Activated CD4-positive, alpha-beta T cell treated with anti-CD3 and anti-CD28 coated beads for 1 hour (primary cell): ENCODE measurements at regions not wholly inside any gene's neighbourhood (a gene's known extent, or its start where the extent isn't known, plus 50 kb on each side); places are given as distances from the start of the nearest gene placed in this dataset.

Source experiments
- DNase-seq: peaks from one replicate; pipeline ENCODE4 v3.0.0-alpha.2; 2020

DNA sequence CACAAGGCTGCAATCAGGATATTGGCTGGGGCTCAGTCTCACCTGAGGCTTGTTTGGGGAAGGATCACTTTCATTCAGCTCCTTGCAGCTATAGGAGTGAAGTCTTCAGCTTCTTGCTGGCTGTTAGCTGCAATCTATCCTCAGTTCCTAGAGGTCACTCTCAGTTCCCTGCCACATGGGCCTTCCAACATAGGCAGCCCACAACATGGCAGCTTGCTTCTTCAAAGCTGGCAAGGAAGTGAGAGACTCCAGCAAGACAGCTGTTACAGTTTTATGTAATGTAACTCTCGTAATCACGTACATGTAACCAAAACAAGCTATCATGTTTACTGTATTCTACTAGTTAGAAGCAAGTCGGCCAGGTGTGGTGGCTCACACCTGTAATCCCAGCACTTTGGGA, 226.9 kb downstream of the CDC5L start:
- no peak for DNase-seq

DNA sequence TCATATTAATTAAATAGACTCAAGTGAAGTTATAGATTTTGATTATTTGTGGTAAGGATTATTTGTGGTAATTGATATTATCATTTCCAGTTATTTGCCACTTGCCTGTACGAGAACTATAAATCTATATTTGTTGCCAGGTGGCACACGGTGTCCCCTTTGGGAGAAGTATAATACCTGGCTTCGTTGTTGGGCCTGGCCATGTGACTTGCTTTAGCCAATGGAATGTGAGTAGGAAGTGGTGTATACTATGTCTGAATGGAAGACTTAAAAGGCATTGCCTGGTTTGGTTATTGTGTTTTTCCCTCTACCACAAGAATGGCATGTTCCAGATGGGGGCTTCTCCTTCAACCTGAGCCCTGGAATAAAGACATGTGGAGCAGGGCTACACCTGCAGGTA, 228.1 kb downstream of the CDC5L start:
- no peak for DNase-seq

DNA sequence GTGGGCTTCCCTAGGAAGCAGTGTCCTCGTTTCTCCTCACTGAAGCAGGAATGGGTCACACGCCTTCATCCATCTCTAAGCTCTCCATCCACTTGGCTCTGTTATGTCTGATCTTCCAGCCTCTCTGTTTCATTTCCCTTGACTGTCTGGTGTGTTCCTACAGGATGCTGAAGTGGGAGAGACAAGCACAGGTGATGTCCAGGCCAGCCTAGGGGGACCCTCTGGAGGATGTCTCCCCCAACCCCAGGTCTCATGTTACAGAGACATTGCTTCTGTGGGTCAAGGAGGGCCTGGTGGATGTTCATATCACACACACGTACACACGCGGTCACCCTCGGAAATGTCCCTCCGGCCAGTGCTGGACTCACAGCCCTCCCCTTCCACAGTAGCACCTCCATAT, 229.9 kb downstream of the CDC5L start:
- DNase-seq = no peak

- DNase-seq = no peak
Measured at GRCh38 chr6:44618371-44618770, 230.9 kb downstream of the CDC5L start.

GRCh38 chr6:44620922-44621321, 233.4 kb downstream of the CDC5L start:
- no peak for DNase-seq

DNA sequence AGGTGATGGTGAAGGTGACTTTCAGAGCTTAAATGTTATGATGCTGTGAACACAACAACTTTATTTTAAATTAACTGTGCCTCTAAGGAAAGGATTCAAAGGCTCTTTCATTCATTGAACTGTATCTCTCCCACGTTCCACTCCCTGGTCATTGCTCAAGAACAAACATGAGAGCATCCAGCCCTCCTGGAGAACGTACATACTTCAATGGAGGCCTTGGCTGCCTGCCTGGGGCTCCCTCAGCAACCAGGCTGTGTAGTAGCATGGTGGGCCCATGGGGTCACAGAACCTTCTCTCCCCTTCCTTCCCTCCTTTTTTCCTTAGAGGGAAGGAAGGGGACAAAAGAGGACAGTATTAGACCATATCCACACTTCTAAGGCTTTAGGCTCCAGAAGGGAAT, 234.3 kb downstream of the CDC5L start:
- DNase-seq = no peak

DNA sequence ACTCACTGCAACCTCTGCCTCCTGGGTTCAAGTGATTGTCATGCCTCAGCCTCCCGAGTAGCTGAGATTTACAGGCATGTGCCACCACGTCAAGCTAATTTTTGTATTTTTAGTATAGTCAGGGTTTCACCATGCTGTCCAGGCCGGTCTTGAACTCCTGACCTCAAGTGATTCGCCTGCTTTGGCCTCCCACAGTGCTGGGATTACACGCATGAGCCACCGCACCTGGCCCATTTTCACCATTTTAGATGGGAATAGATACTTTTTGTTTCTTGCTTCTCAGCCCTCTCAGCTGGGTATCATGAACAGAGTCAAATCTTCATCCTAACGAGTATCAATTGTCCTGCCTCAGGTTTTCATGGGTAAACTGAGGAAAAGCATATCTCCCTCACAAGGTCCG, 235.0 kb downstream of the CDC5L start:
- no peak for DNase-seq

DNA sequence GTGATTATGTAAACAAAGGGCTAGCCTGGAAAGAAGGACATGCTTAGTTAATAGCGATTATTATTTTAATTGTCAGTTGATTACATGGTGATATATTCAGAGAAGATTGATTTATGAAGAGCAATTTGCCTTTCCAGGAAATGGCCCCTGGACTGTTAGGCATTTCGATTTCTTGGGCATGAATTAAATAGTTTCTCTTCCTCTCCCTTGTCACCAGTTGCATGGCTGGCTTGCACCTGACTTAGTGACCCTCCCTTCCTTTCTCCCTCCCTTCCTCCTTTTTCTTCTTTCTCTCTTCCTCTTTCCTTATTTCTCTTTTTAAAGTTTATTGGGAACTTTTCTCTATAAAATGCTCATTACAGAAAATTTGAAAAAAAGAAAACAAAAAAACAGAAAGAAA, 235.4 kb downstream of the CDC5L start:
- DNase-seq = no peak

- DNase-seq = no peak
Measured at GRCh38 chr6:44624226-44624625, 236.7 kb downstream of the CDC5L start.

DNA sequence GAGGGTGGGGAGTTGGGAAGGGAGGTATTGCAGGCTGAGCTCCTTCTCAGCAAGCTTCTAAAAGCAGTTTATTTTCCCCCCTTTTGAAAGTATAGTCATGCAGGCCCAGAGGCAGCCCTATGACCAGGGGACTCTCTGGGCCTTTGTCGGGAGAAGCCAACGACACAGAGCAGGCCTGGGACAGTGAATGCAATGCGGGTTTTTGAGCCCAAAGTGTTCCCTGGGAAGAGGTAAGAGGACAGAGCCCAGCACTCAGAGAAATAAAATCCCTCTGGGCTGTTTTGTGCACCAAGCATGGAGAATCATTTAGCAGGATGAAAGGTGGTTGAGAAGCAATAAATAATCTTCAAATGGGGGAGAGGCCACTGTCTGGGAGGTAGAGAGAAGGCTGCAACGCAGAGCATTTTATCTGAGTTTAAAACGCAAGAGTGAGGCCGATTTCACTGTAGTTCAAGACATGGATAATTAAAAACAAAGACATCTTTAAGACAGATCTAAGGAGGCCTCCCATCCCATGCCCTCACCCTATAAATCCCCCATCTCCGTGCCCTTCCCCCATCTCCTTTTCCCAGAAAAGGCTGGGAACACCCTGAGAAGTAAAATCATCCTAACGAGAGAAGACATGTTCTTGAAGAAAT, 237.5 kb downstream of the CDC5L start:
- no peak for DNase-seq

DNA sequence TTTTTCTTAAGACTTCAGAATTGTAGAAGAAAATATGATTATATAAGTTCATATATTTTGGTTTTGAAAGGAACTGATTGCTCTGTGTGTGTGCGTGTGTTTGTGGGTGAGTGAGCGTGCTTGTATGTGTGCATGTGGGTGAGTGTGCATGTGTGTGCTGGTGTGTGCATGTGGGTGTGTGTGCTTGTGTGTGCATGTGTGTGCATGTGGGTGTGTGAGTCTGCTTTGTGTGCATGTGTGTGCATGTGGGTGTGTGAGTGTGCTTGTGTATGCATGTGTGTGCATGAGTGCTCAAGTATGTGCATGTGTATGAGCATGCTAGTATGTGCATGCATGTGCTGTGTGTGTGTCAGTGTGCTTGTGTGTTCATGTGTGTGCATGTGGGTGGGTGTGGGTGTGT, 238.5 kb downstream of the CDC5L start:
- no peak for DNase-seq

DNA sequence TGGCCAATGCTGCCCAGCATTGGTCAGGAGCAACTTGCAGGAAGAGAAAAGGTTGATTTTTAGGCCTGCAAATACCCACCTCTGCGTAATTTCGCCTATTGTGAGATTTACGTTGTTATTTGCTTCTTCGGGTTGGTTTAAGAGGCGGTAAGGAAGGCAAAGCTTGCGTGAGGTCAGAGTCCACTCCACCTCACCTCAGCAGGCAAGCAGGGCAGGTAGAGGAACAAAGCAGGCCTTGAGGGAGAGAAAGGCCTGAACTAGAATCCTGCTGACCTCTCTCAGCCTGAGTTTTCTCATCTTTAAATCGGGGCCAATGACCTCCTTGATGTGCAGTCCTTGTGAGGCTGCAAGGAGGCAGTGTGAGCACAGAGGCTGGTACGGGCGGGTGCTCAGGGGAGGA, 239.1 kb downstream of the CDC5L start:
- DNase-seq = no peak

DNA sequence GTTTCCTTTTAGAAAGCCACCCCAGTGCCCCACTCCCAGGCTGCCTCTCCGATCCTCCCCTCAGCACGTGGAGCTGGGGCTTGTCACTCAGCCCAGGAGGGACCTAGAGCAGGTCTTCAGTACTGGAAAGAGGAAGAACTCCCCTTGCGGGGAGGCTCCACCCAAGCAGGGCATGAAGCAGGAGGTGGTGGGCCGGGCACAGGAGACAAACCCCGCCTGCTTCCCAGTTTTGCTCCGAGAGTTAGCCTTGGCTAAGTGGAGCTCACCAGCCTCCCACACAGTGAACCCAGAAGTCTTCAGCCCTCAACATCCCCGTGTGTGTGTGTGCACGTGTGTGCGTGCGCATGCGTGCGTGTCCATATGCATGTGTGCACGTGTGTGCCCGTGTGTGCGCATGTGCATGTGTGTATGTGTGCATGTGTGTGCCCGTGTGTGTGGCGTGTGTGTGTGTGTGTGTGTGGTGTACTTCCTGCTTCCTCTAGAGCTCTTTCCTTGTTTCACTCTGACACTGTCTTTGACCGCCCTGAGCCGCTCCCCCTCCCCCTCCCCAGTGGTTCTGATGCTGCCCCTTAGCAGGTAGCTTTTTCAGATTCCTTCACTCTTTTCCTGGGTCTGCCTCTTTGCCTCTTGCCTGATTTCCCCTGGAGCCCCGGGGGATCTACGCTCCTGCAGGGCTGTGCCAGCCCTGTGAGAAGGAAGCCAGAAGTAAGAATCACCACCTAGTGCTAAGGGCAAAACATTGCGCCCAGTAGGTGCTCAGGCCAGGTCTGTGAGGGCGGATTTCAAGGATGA, 239.8 kb downstream of the CDC5L start:
- no peak for DNase-seq

- no peak for DNase-seq
Measured at GRCh38 chr6:44627883-44628271, 240.4 kb downstream of the CDC5L start.

- DNase-seq = no peak
Measured at GRCh38 chr6:44628347-44628746, 240.8 kb downstream of the CDC5L start.

DNA sequence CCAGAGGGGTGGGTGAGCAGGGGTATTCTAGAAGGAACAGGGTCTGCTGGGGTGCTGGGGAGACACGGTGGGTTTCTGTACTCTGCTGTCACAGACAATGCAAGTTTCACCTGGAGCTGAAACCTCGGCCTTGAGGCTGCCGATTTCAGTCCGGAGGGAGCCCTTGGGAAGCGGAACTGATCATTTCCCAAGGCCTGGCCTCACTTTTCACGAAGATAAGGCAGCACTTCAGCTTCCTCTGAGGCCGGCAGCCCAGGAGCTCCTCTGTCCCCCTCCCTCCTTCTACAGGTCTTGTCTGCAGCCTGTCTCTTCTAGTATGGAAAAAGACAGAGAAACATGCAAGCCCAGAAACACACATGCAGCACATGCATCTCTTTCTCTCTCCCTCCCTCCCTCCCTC, 242.1 kb downstream of the CDC5L start:
- no peak for DNase-seq

GRCh38 chr6:44630125-44631028, 242.9 kb downstream of the CDC5L start:
- DNase-seq = no peak

DNA sequence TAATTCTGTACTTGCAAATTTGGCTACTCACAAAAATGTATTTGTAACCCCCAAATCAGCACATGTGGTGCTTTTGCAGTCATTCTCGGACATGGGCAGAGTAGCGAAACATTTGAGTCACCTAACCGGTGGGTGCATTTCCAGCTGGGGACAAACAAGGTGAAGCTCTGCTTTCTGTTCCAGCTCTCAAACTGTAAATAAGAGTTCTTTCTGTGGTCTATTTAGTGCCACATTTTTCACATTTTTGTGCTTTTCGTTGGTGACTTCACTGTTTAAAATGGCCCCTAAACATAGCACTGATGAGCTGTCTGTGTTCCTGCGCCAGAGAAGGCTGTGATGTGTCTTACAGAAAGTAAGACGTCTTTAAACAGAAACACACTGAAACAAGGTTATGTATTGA, 244.5 kb downstream of the CDC5L start:
- DNase-seq = no peak

DNA sequence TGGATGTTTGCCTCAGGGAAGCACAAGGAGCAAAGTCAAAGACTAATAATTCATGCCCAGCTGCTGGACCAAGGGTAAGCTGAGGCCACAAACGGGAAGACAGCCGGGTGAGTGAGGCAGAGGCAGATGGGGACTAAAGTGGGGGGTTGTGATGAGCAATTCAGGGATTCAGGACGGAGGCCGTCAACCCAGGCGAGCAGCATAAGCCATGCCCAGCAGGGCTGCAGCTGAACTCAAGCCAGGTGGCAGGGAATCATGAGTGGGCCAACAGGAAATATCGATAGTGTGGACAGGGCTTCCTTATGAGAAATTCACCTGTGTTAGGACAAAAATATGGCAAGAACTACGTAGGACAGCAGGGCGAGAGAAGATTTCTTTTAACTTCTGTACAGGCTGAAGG, 246.8 kb downstream of the CDC5L start:
- DNase-seq = no peak

- DNase-seq = no peak
Measured at GRCh38 chr6:44635486-44635885, 248.0 kb downstream of the CDC5L start.

GRCh38 chr6:44636561-44637248, 249.2 kb downstream of the CDC5L start:
- DNase-seq = no peak

DNA sequence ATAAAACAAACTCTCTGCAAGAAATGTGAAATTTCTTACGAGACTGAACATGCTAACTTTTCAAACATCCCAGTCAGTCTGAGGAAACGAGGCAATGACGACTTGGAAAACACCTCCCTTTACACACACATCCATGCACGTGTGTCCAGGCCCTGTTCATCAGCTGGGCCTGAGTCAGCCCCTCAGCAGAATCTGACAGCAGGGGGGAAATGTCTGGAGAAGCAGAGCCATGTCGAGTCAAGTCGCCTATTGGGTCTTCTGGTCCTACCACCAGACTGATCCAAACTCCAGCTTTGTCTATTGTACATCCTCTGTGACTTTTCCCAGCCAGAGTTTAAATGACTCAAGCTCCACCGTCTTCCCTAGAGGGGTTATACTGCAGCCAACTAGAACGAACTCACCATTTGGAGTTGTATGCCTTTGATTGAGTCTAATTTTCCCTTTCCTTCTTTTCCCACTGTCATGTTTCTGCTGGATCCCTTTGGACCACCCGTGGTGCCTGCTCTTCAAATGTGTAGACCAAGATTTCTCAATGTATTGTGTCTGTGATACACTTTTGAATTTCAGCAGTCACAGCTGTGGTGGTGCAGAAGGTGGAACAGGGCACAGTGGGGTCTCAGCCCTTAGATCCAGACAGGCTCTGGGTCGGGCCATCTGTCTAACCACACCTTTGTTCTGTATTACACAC, 254.0 kb downstream of the CDC5L start:
- no peak for DNase-seq

DNA sequence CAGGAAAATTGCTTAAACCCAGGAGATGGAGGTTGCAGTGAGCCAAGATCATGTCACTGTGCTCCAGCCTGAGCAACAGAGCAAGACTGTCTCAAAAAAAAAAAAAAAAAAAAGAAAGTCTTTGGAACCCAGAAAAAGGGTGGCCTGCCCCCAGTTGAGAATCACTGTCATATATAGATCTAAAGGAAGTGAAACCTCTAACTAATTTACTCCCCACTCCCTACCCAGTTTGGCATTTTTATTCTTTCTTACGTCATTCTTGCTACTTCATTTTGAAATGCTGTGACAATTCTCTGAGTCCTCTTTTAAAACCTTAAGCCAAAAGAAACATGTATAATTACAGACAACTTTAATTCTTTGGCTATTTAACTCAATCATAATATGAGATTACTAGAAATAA, 254.8 kb downstream of the CDC5L start:
- no peak for DNase-seq
